NCI-H510A (cell line): ENCODE measurements at regions not wholly inside any gene's neighbourhood (a gene's known extent, or its start where the extent isn't known, plus 50 kb on each side); places are given as distances from the start of the nearest gene placed in this dataset.

ENCODE experiments used
- DNase-seq: peaks from one replicate; lab custom pipeline; 2025; lab: John Stamatoyannopoulos, UW

- DNase-seq = no peak
Observed at GRCh38 chr16:62088731-62089410, 52.6 kb upstream of the CDH8 start.
